ENCODE measurements at regions not wholly inside any gene's neighbourhood (a gene's known extent, or its start where the extent isn't known, plus 50 kb on each side); places are given as distances from the start of the nearest gene placed in this dataset.

GRCh38 chr21:14321042-14321441 lies 61.9 kb downstream of the HSPA13 start:
- no peaks in the 10 kb centered on the region for H3K79me2 ChIP-seq (replicated peaks; ENCODE audit: insufficient read depth, low read length)
- no peaks in the 10 kb centered on the region for H3K36me3 ChIP-seq (ENCODE audit: insufficient read depth, low read length)
- H3K4me3 ChIP-seq (ENCODE audit: low read length): no peak overlapping the region
- no peak overlapping the region for H3K9ac ChIP-seq (ENCODE audit: low read length)
- no peaks in the 10 kb centered on the region for H3K9me2 ChIP-seq (ENCODE audit: insufficient read depth, low read length)
- no peaks in the 10 kb centered on the region for H3F3A ChIP-seq (ENCODE audit: insufficient read depth, low read length, poor library complexity, severe bottlenecking)
- no peaks in the 10 kb centered on the region for H4K20me1 ChIP-seq (ENCODE audit: insufficient read depth)
- H3K4me2 ChIP-seq (ENCODE audit: low read length): no peak overlapping the region
- H3K27me3 ChIP-seq (ENCODE audit: insufficient read depth, low read depth, low read length): no peaks in the 10 kb centered on the region
- no peak overlapping the region for H3K27ac ChIP-seq (ENCODE audit: low read length)
- no peak overlapping the region for H2AFZ ChIP-seq (ENCODE audit: low read depth, low read length)
- H3K9me3 ChIP-seq (ENCODE audit: low read length): no peaks in the 10 kb centered on the region
- TF ChIP-seq POLR2AphosphoS5 (IDR thresholded peaks at IDR 0.05) (no peak), CTCF (IDR thresholded peaks at IDR 0.05; ENCODE audit: poor library complexity, severe bottlenecking) (no peak), SMC3 (conservative IDR thresholded peaks at IDR 0.05; ENCODE audit: poor library complexity) (no peak), EZH2 (IDR thresholded peaks at IDR 0.05; ENCODE audit: borderline replicate concordance, insufficient read depth, low read length, poor library complexity, severe bottlenecking) (no peak), EP300 (conservative IDR thresholded peaks at IDR 0.05; ENCODE audit: poor library complexity, severe bottlenecking) (no peak), RAD21 (conservative IDR thresholded peaks at IDR 0.05) (no peak), TAF1 (IDR thresholded peaks at IDR 0.05; ENCODE audit: low read depth) (no peak), MXI1 (conservative IDR thresholded peaks at IDR 0.05; ENCODE audit: poor library complexity, severe bottlenecking) (no peak), REST (IDR thresholded peaks at IDR 0.05; ENCODE audit: borderline replicate concordance) (no peak)

GRCh38 chr21:14319805-14320204 lies 63.1 kb downstream of the HSPA13 start:
- Histone ChIP-seq H3K79me2 (replicated peaks; ENCODE audit: insufficient read depth, low read length) (no peaks in the 10 kb centered on the region), H2AFZ (ENCODE audit: low read depth, low read length) (no peak overlapping the region), H3F3A (ENCODE audit: insufficient read depth, low read length, poor library complexity, severe bottlenecking) (no peaks in the 10 kb centered on the region), H3K9me2 (ENCODE audit: insufficient read depth, low read length) (no peaks in the 10 kb centered on the region), H3K27me3 (ENCODE audit: insufficient read depth, low read depth, low read length) (no peaks in the 10 kb centered on the region), H4K20me1 (ENCODE audit: insufficient read depth) (no peaks in the 10 kb centered on the region), H3K36me3 (ENCODE audit: insufficient read depth, low read length) (no peaks in the 10 kb centered on the region), H3K9ac (ENCODE audit: low read length) (no peak overlapping the region), H3K27ac (ENCODE audit: low read length) (no peak overlapping the region), H3K4me3 (ENCODE audit: low read length) (no peak overlapping the region), H3K4me2 (ENCODE audit: low read length) (no peak overlapping the region), H3K9me3 (ENCODE audit: low read length) (no peaks in the 10 kb centered on the region)
- TF ChIP-seq EP300 (conservative IDR thresholded peaks at IDR 0.05; ENCODE audit: poor library complexity, severe bottlenecking) (no peak), SMC3 (conservative IDR thresholded peaks at IDR 0.05; ENCODE audit: poor library complexity) (no peak), REST (IDR thresholded peaks at IDR 0.05; ENCODE audit: borderline replicate concordance) (no peak), MXI1 (conservative IDR thresholded peaks at IDR 0.05; ENCODE audit: poor library complexity, severe bottlenecking) (no peak), EZH2 (IDR thresholded peaks at IDR 0.05; ENCODE audit: borderline replicate concordance, insufficient read depth, low read length, poor library complexity, severe bottlenecking) (no peak), POLR2AphosphoS5 (IDR thresholded peaks at IDR 0.05) (no peak), TAF1 (IDR thresholded peaks at IDR 0.05; ENCODE audit: low read depth) (no peak), RAD21 (conservative IDR thresholded peaks at IDR 0.05) (no peak), CTCF (IDR thresholded peaks at IDR 0.05; ENCODE audit: poor library complexity, severe bottlenecking) (no peak)

Data from neural cell (in vitro differentiated cells).